OCI-LY7 (cell line): ENCODE measurements at regions not wholly inside any gene's neighbourhood (a gene's known extent, or its start where the extent isn't known, plus 50 kb on each side); places are given as distances from the start of the nearest gene placed in this dataset.

Source experiments
- BruUV-seq: library from RNA; stranded (reverse); fragments of 400-500 nt; replicated peaks from 2 replicates; lab custom pipeline; 2021; lab: Mats Ljungman, UMichigan
- CTCF ChIA-PET: fragments of 300-600 bp; sonication (Branson Sonifier 250); formaldehyde crosslinking; loops from one replicate; lab custom pipeline; 2022; ENCODE audit warnings: antibody characterized with exemption; ENCODE audit not compliant: unreplicated experiment; lab: Charles Lee
- POLR2A ChIA-PET: fragments of 300-600 bp; sonication (Branson Sonifier 250); formaldehyde crosslinking; loops from one replicate; lab custom pipeline; 2022; ENCODE audit warnings: antibody characterized with exemption; lab: Charles Lee
- DNase-seq: peaks from one replicate; pipeline ENCODE4 v3.0.0-alpha.2; 2015; ENCODE audit warnings: low spot score
- H2AFZ ChIP-seq: fragments of 200-600 bp; sonication (generic), shearing (Covaris generic); 2 replicates; pipeline ENCODE4 v1.6.1; 2014; ENCODE audit warnings: mild to moderate bottlenecking, antibody characterized with exemption, low read length, moderate library complexity
- H3K27ac ChIP-seq: fragments of 200-600 bp; sonication (generic); 2 replicates; pipeline ENCODE4 v1.5.1; 2014; ENCODE audit warnings: mixed run types, low read depth, mild to moderate bottlenecking, moderate library complexity, low read length, inconsistent platforms; ENCODE audit not compliant: poor library complexity, severe bottlenecking
- H3K36me3 ChIP-seq: fragments of 200-600 bp; sonication (generic); 2 replicates; pipeline ENCODE4 v1.6.1; 2014; ENCODE audit warnings: mild to moderate bottlenecking, antibody characterized with exemption, low read length, moderate library complexity, mixed read lengths; ENCODE audit not compliant: insufficient read depth
- H3K4me1 ChIP-seq: fragments of 200-600 bp; sonication (generic); 2 replicates; pipeline ENCODE4 v1.5.1; 2014; ENCODE audit warnings: mild to moderate bottlenecking, low read length; ENCODE audit not compliant: insufficient read depth, poor library complexity, severe bottlenecking
- H3K4me2 ChIP-seq: fragments of 200-600 bp; sonication (generic); 2 replicates; pipeline ENCODE4 v1.6.1; 2014; ENCODE audit warnings: mild to moderate bottlenecking, low read length
- H3K4me3 ChIP-seq: fragments of 200-600 bp; sonication (generic); 2 replicates; pipeline ENCODE4 v1.5.1; 2014; ENCODE audit warnings: mild to moderate bottlenecking, low read depth, low read length; ENCODE audit not compliant: poor library complexity, severe bottlenecking
- H3K79me2 ChIP-seq: fragments of 200-600 bp; sonication (generic); 2 replicates; pipeline ENCODE4 v1.6.1; 2016; ENCODE audit warnings: low read depth, mild to moderate bottlenecking, low read length, moderate library complexity, mixed read lengths; ENCODE audit not compliant: insufficient read depth
- H3K9me2 ChIP-seq: fragments of 200-600 bp; sonication (generic); 2 replicates; pipeline ENCODE4 v1.6.1; 2016; ENCODE audit warnings: mild to moderate bottlenecking, low read length, mixed read lengths; ENCODE audit not compliant: insufficient read depth
- H3K9me3 ChIP-seq: fragments of 200-600 bp; sonication (generic); 2 replicates; pipeline ENCODE4 v1.6.1; 2014; ENCODE audit warnings: mild to moderate bottlenecking, mixed run types, low read length, mixed read lengths
- H4K20me1 ChIP-seq: fragments of 200-600 bp; sonication (generic); 2 replicates; pipeline ENCODE4 v1.6.1; 2014; ENCODE audit warnings: mild to moderate bottlenecking, antibody characterized with exemption, low read length, moderate library complexity, mixed read lengths; ENCODE audit not compliant: insufficient read depth
- EZH2phosphoT487 ChIP-seq: fragments of 200-600 bp; sonication (generic); IDR thresholded peaks from 2 replicates; pipeline ENCODE4 v1.6.1; 2018; ENCODE audit warnings: low read depth, borderline replicate concordance, mild to moderate bottlenecking, mixed run types, antibody characterized with exemption, low read length, moderate library complexity, mixed read lengths
- intact Hi-C: fragments of 100-400 bp; cut with micrococcal nuclease; formaldehyde crosslinking; loops from one replicate; pipeline ENCODE4 v1.10.0; 2022; ENCODE audit not compliant: unreplicated experiment
- TF ChIP-seq, protein P1 (sequence below): fragments of 200-600 bp; sonication (generic); conservative IDR thresholded peaks from 2 replicates; pipeline ENCODE4 v1.5.1; 2014; ENCODE audit warnings: mild to moderate bottlenecking, antibody characterized with exemption, low read length, moderate library complexity, mixed read lengths

DNA sequence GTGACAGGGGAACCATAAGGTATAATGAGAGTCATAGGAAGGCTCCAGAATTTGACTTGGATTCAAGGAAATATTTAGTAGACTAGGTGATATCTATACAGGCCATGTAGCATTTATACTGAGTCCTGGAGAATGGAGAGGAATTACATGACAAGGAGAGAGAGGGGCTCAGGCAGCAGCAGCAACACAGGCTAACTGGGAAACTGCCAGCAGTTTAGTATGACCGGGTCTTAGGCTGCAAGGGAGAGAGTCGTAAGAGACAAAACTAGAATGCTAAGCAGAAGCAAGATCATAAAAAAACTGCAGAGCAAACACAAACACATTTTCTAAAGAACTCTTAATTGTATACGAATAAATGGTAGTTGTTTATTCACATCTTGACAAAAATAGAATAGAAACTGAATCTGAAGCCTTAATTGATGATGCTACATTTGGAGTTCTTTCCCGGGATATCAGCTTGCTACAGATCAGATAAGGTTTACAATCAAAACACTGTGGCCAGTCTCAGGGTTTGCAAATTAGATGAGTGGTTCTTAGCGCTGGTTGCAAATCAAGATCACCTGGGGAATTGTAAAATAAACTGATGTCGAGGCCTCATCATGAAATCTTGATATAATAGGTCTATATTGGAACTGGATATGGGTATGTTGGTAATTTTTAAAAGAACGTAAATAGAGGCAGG lies 480.0 kb upstream of the C9orf72 start:
- Histone ChIP-seq H3K36me3 (no peaks in the 10 kb centered on the region), H3K4me1 (no peaks in the 10 kb centered on the region), H3K79me2 (no peaks in the 10 kb centered on the region), H2AFZ (no peak overlapping the region), H3K4me3 (no peak overlapping the region), H4K20me1 (no peaks in the 10 kb centered on the region), H3K9me2 (no peaks in the 10 kb centered on the region), H3K27ac (no peak overlapping the region), H3K9me3 (no peaks in the 10 kb centered on the region), H3K4me2 (no peak overlapping the region)
- DNase-seq: no peak
- intact Hi-C loops: no loop called here
- no TSS peak for BruUV-seq
- ChIA-PET POLR2A (no interaction called here), CTCF (no interaction called here)
- TF ChIP-seq, protein P1, sequence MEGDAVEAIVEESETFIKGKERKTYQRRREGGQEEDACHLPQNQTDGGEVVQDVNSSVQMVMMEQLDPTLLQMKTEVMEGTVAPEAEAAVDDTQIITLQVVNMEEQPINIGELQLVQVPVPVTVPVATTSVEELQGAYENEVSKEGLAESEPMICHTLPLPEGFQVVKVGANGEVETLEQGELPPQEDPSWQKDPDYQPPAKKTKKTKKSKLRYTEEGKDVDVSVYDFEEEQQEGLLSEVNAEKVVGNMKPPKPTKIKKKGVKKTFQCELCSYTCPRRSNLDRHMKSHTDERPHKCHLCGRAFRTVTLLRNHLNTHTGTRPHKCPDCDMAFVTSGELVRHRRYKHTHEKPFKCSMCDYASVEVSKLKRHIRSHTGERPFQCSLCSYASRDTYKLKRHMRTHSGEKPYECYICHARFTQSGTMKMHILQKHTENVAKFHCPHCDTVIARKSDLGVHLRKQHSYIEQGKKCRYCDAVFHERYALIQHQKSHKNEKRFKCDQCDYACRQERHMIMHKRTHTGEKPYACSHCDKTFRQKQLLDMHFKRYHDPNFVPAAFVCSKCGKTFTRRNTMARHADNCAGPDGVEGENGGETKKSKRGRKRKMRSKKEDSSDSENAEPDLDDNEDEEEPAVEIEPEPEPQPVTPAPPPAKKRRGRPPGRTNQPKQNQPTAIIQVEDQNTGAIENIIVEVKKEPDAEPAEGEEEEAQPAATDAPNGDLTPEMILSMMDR: no peak
- no peak for TF ChIP-seq EZH2phosphoT487

DNA sequence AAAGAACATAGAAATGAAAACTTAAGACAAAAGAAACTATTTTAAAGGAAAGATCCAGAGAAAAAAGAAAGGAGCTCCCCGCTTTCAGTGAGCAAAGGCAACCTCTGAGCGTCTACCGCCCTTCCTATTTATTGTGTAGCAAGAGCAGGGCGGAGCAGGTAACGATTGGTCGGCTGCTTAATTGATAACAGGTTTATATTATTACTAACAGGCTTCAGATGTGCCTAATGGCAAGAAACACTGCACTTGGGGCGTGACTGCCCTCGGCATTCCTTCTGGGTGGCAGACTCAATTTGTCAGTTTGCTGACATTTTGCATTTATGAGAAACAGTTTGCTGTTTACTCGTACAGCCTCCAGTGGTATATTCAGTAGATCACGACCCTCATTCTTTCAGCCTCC lies 482.7 kb upstream of the C9orf72 start:
- Histone ChIP-seq H2AFZ (no peak overlapping the region), H3K4me1 (no peaks in the 10 kb centered on the region), H3K79me2 (no peaks in the 10 kb centered on the region), H3K4me2 (no peak overlapping the region), H3K27ac (no peak overlapping the region), H4K20me1 (no peaks in the 10 kb centered on the region), H3K9me2 (no peaks in the 10 kb centered on the region), H3K9me3 (no peaks in the 10 kb centered on the region), H3K4me3 (no peak overlapping the region), H3K36me3 (no peaks in the 10 kb centered on the region)
- POLR2A ChIA-PET: no interaction called here
- CTCF ChIA-PET: no interaction called here
- DNase-seq: no peak
- no TSS peak for BruUV-seq
- intact Hi-C loops: no loop called here
- TF ChIP-seq, protein P1: no peak
- TF ChIP-seq EZH2phosphoT487: no peak

DNA sequence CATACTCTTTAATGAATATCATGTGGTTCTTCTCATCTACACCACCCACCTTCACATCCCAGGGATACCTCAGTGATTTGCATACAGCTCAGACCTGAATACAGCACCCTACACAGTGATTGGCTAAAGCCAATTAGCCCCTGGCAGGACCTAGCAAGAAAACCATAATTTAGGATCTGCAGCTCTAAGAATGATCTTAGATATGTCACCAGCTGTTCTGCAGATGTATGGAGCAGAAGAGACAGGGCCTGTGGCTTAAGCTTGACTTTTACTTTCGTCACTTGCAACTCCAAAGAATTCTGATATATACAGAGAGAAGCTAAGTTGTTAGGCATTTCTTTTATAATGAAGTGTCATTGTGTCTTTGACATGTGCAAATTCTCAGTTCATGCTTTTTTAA lies 483.2 kb upstream of the C9orf72 start:
- Histone ChIP-seq H3K36me3 (no peaks in the 10 kb centered on the region), H3K9me2 (no peaks in the 10 kb centered on the region), H3K4me2 (no peak overlapping the region), H3K4me3 (no peak overlapping the region), H3K4me1 (no peaks in the 10 kb centered on the region), H3K27ac (no peak overlapping the region), H3K9me3 (no peaks in the 10 kb centered on the region), H2AFZ (no peak overlapping the region), H4K20me1 (no peaks in the 10 kb centered on the region), H3K79me2 (no peaks in the 10 kb centered on the region)
- intact Hi-C loops: no loop called here
- POLR2A ChIA-PET: no interaction called here
- BruUV-seq: no TSS peak
- TF ChIP-seq, protein P1: no peak
- DNase-seq: no peak
- CTCF ChIA-PET: no interaction called here
